ENCODE measurements at regions not wholly inside any gene's neighbourhood (a gene's known extent, or its start where the extent isn't known, plus 50 kb on each side); places are given as distances from the start of the nearest gene placed in this dataset.

- no peak overlapping the region for H2BK5ac ChIP-seq (ENCODE audit: insufficient read length, low read length)
- no peak overlapping the region for H3K23ac ChIP-seq (ENCODE audit: insufficient read length, low read depth, low read length)
- H3K4me2 ChIP-seq (ENCODE audit: insufficient read depth, insufficient read length, low read length): no peak overlapping the region
- H3K36me3 Mint-ChIP-seq (ENCODE audit: insufficient read depth in 1 of 3, low read depth in 3 of 3): no peaks in the 10 kb centered on the region
- no peaks in the 10 kb centered on the region for H3K27me3 ChIP-seq (ENCODE audit: insufficient read depth, low read length)
- no peaks in the 10 kb centered on the region for H3K4me1 ChIP-seq (ENCODE audit: insufficient read depth, low read length)
- no peak overlapping the region for H4K5ac ChIP-seq (ENCODE audit: insufficient read length, low read depth, low read length)
- no peaks in the 10 kb centered on the region for H3K79me1 ChIP-seq (ENCODE audit: insufficient read depth, low read depth, low read length, poor library complexity, severe bottlenecking)
- H4K8ac ChIP-seq (replicated peaks; ENCODE audit: insufficient read length, low read depth, low read length): no peak overlapping the region
- no peak overlapping the region for H3K56ac ChIP-seq (ENCODE audit: insufficient read length, low read depth, low read length)
- no peak overlapping the region for H3K18ac ChIP-seq (ENCODE audit: insufficient read length, low read depth, low read length)
- TF ChIP-seq, protein P1, sequence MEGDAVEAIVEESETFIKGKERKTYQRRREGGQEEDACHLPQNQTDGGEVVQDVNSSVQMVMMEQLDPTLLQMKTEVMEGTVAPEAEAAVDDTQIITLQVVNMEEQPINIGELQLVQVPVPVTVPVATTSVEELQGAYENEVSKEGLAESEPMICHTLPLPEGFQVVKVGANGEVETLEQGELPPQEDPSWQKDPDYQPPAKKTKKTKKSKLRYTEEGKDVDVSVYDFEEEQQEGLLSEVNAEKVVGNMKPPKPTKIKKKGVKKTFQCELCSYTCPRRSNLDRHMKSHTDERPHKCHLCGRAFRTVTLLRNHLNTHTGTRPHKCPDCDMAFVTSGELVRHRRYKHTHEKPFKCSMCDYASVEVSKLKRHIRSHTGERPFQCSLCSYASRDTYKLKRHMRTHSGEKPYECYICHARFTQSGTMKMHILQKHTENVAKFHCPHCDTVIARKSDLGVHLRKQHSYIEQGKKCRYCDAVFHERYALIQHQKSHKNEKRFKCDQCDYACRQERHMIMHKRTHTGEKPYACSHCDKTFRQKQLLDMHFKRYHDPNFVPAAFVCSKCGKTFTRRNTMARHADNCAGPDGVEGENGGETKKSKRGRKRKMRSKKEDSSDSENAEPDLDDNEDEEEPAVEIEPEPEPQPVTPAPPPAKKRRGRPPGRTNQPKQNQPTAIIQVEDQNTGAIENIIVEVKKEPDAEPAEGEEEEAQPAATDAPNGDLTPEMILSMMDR (conservative IDR thresholded peaks at IDR 0.05): no peak
- no CpG with 5 or more reads among the region's 3 CpGs for WGBS (ENCODE audit: extremely low coverage, insufficient read length, low lambda C conversion rate)
- no peak overlapping the region for H3K27ac ChIP-seq (ENCODE audit: insufficient read length, low read depth, low read length)
- peaks cover 8 to 9% of the 10 kb centered on the region in 2 experiments for H3K4me1 Mint-ChIP-seq
- peaks cover 2% of the 10 kb centered on the region; the same call in 1 of the 2 replicates for H3K27me3 Mint-ChIP-seq (ENCODE audit: low read depth)
- H3K9me3 Mint-ChIP-seq: no peaks in the 10 kb centered on the region
- H3K79me2 ChIP-seq (ENCODE audit: insufficient read depth, low read length): no peaks in the 10 kb centered on the region
- H4K91ac ChIP-seq (ENCODE audit: insufficient read length, low read depth, low read length): no peak overlapping the region
- H3K9me3 ChIP-seq (ENCODE audit: control insufficient read depth, low read depth, low read length): no peaks in the 10 kb centered on the region
- no peak overlapping the region for H2BK12ac ChIP-seq (ENCODE audit: insufficient read length, low read depth, low read length)
- no peaks in the 10 kb centered on the region for H3K23me2 ChIP-seq (ENCODE audit: insufficient read length, low read depth, low read length, poor library complexity, severe bottlenecking)
- no peak overlapping the region for H3K14ac ChIP-seq (ENCODE audit: insufficient read depth, low read length)
- DNase-seq: no peak
- no peak overlapping the region for H2AFZ ChIP-seq (ENCODE audit: low read length)
- no peak overlapping the region for H3K27ac Mint-ChIP-seq
- H3T11ph ChIP-seq (ENCODE audit: low read length): no peak overlapping the region
- H3K9ac ChIP-seq (ENCODE audit: extremely low read depth, insufficient read length, low read length): no peak overlapping the region
- H3K4ac ChIP-seq (ENCODE audit: low read depth, low read length): no peak overlapping the region
- H3K4me3 Mint-ChIP-seq: no peak overlapping the region
- H2BK15ac ChIP-seq (ENCODE audit: low read depth, low read length): no peak overlapping the region
- no peak overlapping the region for H2BK20ac ChIP-seq (ENCODE audit: low read depth, low read length, poor library complexity, severe bottlenecking)
- no peak overlapping the region for H2BK120ac ChIP-seq (ENCODE audit: low read depth, low read length, poor library complexity, severe bottlenecking)
- H4K20me1 ChIP-seq (ENCODE audit: control insufficient read depth, insufficient read depth, insufficient read length): no peaks in the 10 kb centered on the region
- H2AK5ac ChIP-seq (ENCODE audit: insufficient read length, low read length): no peak overlapping the region
Measured at GRCh38 chr7:11243739-11244138, 270.1 kb downstream of the PHF14 start.
